Spleen (tissue), 7 donors: ENCODE measurements at regions not wholly inside any gene's neighbourhood (a gene's known extent, or its start where the extent isn't known, plus 50 kb on each side); places are given as distances from the start of the nearest gene placed in this dataset.

ENCODE experiments used
- POLR2A ChIP-seq, 3 donors: fragments of 450-650 bp; IDR thresholded peaks; one replicate each; pipeline ENCODE4 v1.5.1; 2017; ENCODE audit warnings: antibody characterized with exemption in 3 of 3, mild to moderate bottlenecking in 1 of 3
- TF ChIP-seq, protein P1 (sequence below), 11 experiments: fragments of 200-600 bp in 7 of 11; fragments of 450-650 bp in 4 of 11; sonication (generic) in 4 of 11; IDR thresholded peaks in 8 of 11; conservative IDR thresholded peaks in 3 of 11; 1 replicate in 7 of 11; 2 replicates in 4 of 11; pipeline versions ENCODE4 v1.4.0 to v1.8.0; 2016 to 2021; ENCODE audit warnings: antibody characterized with exemption in 11 of 11, inconsistent platforms in 4 of 11, mild to moderate bottlenecking in 1 of 11
- donor health status: DM: no; HTN: no; CAD: no; lungs with moderate emphysema.
- donor health status: DM: no; HTN: no; CAD: no.
- donor health status: DM: no; HTN: no; CAD: no.

GRCh38 chrX:42175843-42176242 lies 252.5 kb upstream of the CASK start:
- TF ChIP-seq, protein P1, sequence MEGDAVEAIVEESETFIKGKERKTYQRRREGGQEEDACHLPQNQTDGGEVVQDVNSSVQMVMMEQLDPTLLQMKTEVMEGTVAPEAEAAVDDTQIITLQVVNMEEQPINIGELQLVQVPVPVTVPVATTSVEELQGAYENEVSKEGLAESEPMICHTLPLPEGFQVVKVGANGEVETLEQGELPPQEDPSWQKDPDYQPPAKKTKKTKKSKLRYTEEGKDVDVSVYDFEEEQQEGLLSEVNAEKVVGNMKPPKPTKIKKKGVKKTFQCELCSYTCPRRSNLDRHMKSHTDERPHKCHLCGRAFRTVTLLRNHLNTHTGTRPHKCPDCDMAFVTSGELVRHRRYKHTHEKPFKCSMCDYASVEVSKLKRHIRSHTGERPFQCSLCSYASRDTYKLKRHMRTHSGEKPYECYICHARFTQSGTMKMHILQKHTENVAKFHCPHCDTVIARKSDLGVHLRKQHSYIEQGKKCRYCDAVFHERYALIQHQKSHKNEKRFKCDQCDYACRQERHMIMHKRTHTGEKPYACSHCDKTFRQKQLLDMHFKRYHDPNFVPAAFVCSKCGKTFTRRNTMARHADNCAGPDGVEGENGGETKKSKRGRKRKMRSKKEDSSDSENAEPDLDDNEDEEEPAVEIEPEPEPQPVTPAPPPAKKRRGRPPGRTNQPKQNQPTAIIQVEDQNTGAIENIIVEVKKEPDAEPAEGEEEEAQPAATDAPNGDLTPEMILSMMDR (IDR thresholded peaks at IDR 0.05 in 8 of 11, conservative IDR thresholded peaks at IDR 0.05 in 3 of 11): no peak
- no peak for TF ChIP-seq POLR2A (IDR thresholded peaks at IDR 0.05)
